HG03558 (cell line): ENCODE measurements at regions not wholly inside any gene's neighbourhood (a gene's known extent, or its start where the extent isn't known, plus 50 kb on each side); places are given as distances from the start of the nearest gene placed in this dataset.

Experiments
- ATAC-seq: cut with Tn5 transposase; IDR thresholded peaks from one replicate; pipeline ENCODE4 v1.9.1; 2021; ENCODE audit warnings: moderate number of reproducible peaks; ENCODE audit not compliant: unreplicated experiment; ENCODE audit errors: extremely low read depth

DNA sequence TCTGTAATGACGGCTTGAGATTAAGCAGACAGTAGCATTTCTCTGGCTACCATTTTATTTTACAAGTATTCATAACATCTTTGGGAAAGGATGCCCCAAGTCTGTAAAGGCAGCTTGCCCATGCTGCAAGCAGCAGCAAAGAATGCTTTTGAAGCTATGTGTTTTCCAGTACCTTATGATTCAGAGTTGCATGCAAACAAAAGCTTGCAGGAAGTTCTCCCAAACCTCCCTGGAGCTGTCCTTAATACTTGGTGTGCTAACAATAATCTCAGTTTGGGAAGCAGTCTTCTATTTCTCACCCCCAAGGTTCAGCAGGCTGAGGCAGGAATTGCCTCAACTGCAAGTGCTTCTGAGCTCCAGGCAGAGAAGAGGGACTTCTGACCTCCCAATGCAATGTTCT, 60.8 kb downstream of the CCNA1 start:
- no peak for ATAC-seq

DNA sequence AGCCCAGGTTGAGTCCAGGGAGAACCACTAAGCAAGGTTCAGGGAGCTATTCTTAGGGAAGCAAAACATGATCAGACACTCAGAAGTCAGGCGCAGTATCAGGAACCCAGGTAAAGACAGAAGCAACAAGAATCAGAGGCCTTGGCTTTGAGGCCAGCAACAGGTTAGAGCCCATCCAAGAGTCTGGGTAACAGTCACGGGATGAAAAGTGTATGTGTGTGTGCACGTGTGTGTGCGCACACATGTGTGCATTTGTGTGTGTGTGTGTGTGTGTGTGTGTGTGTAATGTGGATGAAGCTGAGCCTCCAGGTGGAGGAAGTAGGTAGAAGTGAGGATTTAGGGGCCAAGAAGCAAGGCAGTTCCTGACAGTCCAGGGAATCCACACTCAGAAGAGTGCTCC, 63.1 kb downstream of the CCNA1 start:
- no peak for ATAC-seq

DNA sequence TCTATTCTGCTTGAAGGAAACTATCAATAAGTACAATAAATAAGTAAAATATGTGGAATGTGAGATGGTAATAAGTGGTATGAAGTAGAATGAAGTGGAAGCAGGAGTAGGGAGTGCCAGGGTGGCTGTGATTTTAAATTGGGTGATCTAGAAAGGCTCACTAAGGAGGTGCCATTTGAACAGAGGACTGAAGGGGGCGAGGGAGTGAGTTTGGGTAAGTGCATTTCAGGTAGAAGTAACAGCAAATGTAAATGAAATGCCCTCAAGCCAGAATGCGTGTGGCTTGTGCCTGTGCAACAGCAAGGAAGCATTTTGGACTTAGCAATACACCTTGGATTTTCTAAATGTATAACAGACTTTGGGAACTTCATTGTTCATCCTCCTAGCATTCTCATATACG, 77.1 kb downstream of the CCNA1 start:
- ATAC-seq = no peak

DNA sequence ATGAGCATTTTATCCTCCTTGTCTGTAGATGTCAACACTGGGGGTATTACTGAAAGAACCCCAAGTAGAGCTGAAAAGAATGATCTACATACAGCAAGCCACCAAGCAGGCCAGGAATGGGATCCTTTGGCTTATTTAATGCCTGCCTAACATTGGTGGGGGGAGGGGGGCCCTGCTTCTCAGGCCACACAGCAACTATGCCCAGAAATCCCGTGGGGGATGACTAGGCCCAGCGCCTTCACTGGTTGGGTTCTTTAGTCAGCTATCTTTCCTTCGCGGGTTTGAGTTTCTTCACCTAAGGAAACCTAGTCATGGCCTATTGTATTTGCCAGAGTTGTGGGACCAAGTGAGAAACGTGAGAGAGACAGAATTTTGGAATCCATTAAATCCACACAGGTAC, 80.5 kb downstream of the CCNA1 start:
- no peak for ATAC-seq

DNA sequence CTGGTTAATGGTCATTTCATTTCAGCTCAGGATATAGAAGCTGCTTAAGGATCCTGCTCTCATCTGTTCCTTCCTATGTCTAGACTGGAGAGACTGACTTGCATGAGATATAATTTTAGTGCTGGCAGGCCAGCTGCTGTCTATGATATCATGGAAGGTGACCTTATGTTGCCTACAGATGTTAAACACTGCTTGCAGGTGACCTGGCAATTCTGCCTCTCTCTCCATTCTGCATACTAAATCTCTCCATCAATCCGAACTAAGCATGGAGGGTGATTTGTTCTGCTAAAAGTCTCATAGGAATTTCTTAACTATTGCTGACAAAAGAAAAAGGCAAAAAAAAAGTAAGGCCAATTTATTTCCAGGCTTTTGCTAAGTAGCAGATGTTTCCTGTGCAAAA, 81.0 kb downstream of the CCNA1 start:
- ATAC-seq = no peak

DNA sequence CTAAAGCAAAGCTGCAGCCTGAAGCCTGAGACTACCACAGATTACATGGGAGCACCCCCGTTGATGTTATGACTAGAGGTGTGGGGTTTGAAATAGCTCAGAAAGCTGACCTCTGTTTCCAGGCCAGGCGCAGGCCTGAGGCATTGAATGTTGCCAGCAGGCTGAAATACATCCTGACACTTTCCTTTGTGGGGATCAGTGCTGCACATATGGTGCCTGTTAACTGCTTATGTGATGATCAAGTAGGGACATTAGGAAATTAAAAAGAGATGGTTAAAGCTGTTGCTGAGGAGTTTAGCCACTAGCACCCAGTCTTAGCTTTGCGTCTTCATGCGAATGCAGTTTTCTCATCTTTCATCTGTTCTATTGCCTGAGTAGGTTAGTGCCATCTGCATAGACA, 83.2 kb downstream of the CCNA1 start:
- ATAC-seq = no peak

DNA sequence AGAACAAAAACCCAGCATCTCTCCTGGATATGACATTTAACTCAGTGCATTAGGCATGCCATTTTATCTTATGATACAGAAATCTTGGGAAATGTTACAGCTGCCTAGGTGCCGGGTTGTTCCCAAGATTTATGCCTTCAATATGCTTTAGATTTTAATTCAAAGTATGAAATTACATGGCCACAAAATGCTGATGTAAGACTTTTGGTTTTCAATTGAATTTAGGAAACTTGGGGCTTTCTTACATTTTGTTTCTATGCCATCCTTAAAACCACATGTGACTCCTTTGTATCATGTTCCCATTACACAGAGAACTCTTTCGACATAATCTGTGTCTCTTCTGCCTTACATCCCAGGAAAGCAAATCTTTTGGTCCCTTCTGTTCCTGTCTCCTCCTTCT, 83.9 kb downstream of the CCNA1 start:
- no peak for ATAC-seq

DNA sequence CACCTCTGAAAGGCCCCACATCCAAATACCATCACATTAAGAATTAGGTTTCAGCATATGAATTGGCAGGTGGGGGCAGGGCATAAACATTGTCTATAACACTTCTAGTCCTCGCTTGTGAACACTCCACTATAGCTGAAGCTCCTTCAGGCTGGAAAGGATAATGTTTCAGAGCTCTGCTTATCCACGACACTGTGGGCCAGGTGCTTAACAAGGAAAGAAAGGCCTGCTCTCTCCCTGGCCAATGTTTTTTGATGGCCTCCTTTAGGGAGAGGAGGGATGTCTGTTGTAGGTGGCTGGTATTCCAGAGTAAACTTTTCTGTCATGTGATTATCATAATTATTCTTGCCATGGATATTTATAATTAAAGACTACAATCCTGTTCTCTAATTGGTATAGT, 86.4 kb downstream of the CCNA1 start:
- no peak for ATAC-seq

DNA sequence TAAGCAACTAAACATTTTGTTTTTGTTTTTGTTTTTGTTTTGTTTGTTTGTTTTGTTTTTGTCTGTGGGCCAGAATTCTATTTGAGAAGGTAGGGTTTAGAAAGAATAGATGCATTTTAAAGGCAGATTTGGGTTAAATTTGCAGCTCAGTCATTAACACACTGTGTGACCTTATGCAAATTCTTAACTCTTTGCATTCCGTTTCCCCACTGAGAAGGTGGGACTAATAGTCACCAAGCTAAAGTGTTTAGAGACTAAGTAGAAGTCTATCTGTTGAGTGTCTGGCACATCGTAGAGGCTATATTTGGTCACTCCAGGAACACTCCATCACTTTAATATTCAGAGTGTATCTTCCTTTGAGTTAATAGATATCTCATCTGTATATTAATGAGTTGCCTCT, 87.1 kb downstream of the CCNA1 start:
- no peak for ATAC-seq

DNA sequence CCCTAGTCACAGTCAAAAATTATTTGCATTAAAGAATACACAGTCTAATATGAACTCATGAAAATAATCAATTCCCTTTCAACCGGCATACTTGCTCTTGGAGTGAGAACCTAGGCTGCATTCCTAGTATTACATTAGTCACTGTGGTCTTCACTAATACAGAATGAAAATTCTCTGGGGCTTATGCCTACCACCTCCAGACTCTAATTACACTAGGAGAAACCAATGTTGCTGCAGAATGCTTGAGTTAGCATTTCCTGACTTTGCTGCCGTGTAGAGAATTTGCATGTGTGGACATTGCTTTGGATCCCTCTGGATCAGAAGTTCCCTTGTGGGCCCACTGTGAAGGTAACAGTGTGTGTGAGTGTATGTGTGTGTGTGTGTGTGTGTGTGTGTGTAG, 87.8 kb downstream of the CCNA1 start:
- no peak for ATAC-seq

DNA sequence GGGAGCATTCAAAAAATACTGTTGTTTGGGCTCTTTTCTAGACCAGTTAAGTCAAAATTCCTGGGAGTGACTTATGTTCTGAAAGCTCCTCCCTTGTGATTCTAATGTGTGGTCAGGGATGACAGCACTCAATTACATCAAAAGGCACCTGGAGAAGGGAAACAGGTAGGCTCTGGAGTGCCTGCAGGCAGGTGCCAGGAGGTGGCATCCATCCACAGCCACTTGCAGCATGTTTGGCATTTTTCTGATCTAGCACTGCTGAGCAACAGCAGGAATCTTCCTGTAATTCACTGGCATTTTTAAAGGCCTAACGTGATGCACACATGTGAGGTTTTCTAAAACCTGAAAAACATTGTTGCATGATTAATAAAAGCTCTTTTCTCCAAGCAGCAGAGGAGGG, 94.6 kb downstream of the CCNA1 start:
- no peak for ATAC-seq

DNA sequence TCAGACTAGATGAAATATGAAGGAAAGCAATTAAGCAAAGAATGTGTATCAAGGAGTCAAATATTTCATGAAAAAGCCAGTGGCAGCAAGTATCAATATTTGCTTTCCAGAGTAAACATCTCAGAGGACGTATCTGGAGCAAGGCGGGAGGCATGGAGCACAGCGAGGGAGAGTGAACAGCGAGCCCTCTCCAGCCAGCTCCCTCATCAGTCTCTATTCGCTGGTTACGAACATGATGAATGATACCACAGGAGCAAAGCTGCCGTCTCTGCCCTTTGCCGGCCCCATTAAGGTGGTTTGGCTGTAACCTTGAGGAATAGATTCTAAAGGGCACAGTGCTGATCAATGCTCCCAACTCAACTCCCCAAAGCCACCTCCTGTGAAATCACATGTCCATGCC, 95.8 kb downstream of the CCNA1 start:
- no peak for ATAC-seq

DNA sequence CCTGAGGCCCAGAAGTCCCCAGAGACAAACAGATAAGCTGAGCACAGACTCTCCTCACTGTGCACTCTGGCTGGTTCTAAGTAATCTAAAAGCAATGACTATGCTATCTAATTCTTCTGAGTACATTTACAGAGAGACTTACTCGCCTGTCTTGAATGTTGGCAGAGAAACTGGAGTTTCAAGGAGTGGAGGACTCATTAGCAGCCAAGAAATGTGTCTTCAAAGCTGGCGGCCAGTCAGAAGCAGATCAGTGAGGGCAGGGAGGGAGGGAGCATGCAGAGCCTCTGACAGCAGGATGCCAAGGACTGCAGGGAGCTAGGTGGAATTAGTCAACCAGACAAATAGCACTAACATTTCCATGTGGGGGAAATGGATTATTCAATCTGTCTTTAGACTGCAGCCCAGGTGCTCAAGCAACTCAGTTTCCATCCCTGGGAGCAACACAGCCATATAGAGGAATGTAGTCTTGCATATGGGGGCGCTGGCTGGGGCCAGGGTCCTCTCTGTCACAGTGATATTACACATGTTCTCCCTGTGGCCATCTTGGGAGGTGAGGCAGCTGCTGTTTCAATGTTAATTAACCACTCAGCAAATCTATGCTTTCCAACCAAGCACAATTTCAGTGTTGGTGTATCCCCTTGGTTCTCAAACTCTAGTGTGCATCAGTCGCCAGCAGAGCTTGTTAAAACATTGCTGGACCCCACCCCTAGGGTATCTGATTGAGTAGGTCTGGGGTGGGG, 97.9 kb downstream of the CCNA1 start:
- ATAC-seq = no peak

DNA sequence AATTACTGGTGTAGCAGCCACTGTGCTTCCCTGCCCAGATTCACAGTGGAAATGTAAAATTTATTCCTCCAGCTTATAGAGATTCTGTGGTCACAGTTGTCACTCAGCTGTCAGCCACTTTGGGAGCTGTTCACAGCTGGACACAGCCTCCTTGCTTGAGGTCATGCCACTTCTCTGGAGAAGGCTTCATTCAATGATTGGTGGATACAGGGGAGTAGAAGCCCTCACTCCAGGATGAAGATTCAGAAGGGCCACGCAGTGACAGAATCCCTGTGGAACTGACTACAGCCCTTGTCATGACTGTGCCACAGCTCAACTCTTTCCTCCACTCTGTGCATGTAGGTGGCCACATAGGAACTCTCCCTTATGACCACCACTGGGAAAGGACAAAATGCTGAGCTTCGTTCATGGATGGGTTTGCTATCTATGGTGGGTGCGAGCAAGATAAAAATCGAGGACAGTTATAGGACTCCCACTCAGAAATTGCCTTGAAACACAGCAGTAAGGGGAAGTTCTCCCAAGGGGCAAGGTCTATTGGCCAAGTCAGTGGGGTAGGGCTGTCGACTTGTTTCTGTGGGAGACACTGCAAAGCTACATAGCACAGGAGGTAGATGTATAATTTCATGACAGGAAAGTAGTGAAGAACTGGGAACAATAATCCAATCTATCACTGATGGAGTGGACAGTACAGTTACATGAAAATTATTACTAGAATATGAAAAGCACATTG, 98.7 kb downstream of the CCNA1 start:
- no peak for ATAC-seq

DNA sequence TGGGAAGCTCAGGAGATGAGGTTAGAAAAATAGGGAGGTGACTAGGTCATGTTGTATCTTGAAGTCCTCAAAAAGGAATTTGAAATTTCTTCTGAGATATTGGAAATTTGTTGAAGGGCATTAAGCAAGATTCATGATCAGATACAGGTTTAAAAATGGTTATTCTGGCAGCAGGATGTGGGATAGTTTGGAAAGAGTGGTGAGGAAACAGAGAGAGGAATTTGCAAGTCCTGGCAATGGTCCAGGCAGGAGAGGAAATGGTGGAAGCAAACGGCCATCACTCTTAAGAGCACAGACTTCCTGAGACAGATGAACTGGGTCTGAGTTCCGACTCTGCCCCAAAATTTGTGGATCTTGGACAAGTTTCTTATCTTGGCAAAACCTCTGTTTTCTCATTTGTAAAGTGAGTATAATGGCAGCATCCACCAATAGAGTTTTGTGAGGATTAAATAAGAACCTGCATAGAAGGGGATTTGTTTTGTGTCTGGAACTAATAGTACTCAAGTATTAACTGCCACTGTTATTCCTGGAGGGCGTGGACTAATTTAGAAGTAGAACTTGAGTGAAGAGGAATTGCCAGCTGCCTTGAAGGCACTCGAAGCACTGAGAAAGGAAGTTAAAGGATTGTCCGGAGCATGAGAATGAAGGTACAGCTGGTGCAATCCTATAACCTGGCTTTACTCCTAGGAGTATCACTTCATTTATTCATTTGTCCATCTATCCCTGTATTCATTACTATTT, 99.6 kb downstream of the CCNA1 start:
- ATAC-seq = no peak

DNA sequence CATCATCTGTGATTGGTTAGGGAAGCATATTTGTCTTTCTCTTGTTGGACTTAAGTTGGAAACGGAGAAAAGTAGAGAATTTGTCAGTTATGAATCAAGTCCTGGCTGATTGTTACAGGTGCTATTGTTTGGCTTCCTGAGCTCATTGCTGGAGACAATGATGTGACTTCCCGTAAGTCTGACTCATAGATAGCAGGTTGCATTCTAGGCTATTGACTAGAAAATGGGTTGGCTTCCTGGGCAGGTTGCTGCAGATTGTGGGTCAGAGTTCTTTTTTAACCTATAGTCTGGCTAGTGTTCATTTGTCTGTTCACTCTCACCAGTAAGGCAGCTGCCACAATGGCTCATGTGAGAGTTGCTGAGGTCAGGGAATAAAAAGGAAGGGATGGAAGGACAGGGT, 101.5 kb downstream of the CCNA1 start:
- no peak for ATAC-seq

DNA sequence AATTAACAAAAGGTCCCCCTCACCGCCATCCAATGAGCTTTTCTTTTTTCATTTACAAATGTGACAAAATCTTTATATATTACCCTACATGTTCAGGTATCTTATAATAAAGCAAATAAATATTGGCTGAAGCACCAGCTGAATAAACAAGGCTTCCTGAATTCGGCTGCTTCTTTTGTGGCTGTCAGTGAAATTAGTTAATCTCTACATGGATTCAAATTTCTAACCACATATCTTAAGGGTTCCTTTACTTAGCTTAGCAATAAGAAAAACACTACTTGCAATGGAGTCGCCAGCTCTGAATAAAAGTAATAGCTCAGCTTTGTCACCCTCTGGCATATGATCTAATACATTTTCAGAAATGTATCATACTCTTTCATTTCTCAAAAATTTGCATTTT, 104.3 kb downstream of the CCNA1 start:
- no peak for ATAC-seq

DNA sequence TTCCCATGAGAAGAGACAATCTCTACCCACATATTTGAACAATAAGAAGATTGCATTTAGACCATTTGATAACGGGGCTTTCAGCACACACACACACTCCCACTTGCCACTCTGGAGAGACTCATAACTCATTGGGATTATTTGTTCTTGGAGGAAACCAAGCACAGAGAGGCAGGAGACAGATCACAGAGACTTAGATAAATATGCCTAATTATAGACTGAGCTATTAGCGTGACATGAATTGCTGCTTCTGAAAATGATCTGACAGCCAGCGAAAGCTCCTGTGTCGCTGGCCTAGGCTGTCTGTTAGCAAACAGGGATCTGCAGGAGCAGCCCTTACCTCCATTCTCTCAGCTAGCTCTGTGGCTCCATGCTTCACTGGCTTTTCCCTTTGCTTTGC, 111.4 kb downstream of the CCNA1 start:
- ATAC-seq = no peak

DNA sequence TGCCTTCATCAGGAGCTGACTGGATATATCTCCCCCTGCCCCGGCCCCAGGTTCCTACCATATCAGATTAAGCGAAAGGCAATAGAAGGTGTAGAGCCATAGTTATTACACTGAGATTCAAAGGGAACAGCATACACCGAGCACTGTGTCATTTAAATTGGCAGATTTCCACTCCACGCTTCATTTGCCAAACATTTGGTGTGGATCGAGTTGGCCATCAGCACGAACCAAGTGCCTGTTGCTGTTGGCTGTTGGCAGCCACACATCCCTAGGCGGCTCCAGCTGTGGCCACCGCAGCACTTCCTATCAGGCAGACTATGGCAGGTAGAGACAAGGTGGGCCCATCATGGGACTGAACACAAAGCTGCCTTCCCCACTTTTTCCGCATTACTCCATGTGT, 115.8 kb downstream of the CCNA1 start:
- ATAC-seq = no peak

DNA sequence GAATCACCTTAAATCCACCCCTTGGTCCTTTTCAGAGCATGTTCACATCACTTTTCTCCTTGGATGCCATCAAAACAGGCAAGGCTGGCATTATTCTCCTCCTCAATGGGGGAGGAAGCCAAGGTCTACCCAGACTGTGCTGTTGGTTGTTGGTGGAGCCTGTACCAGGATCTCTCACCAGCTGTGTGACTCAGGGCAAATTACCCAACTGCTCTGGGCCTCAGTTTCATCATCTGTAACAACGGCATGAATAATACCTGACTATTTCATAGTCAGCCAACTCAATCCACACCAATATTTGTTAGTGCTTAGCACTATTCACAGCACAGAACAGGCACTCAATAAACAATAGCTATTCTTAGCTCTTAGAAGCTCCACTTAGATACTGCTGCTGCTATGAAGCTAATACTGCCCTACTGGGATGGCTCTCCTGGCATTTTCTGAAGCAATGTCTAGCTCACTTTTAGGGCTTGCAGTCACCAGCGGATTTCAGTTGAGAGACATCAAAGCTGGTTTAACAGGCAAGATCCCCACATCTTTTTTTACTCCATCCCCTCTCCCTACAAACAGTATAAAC, 116.9 kb downstream of the CCNA1 start:
- ATAC-seq = no peak

DNA sequence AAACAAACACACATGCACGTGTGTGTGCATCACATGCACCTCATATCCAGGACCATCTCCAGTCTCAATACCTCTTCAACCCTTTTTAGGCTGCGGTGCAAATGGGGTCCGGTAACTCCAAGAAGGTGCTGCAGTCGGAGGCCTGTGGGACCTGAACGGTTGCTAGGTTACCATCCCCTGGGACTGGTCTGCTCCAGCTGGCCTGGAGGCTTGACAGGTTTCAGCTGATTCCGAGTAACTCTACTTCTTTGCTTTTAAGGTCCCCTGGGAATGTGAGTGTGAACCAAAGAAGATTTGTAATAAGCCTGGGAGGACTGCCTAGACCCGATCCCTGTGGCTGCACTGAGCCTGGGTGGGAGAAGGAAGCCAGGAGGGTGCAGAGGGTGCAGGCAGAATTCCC, 117.5 kb downstream of the CCNA1 start:
- ATAC-seq = no peak
